ENCODE measurements at regions not wholly inside any gene's neighbourhood (a gene's known extent, or its start where the extent isn't known, plus 50 kb on each side); places are given as distances from the start of the nearest gene placed in this dataset.

- TF ChIP-seq, protein P1, sequence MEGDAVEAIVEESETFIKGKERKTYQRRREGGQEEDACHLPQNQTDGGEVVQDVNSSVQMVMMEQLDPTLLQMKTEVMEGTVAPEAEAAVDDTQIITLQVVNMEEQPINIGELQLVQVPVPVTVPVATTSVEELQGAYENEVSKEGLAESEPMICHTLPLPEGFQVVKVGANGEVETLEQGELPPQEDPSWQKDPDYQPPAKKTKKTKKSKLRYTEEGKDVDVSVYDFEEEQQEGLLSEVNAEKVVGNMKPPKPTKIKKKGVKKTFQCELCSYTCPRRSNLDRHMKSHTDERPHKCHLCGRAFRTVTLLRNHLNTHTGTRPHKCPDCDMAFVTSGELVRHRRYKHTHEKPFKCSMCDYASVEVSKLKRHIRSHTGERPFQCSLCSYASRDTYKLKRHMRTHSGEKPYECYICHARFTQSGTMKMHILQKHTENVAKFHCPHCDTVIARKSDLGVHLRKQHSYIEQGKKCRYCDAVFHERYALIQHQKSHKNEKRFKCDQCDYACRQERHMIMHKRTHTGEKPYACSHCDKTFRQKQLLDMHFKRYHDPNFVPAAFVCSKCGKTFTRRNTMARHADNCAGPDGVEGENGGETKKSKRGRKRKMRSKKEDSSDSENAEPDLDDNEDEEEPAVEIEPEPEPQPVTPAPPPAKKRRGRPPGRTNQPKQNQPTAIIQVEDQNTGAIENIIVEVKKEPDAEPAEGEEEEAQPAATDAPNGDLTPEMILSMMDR (IDR thresholded peaks at IDR 0.05 in 4 of 5, conservative IDR thresholded peaks at IDR 0.05 in 1 of 5) = no peak
- TF ChIP-seq POLR2A (IDR thresholded peaks at IDR 0.05) = no peak
These were observed 380.2 kb downstream of the CDH10 start for GRCh38 chr5:24264547-24264946.
